Endothelial cell (in vitro differentiated cells): ENCODE measurements at regions not wholly inside any gene's neighbourhood (a gene's known extent, or its start where the extent isn't known, plus 50 kb on each side); places are given as distances from the start of the nearest gene placed in this dataset.
"Not testable (repeated sequence)": the region's sequence is repeated elsewhere in the genome, so short reads cannot be mapped to it uniquely, and the experiment has no call there.

Source experiments
- DNase-seq: peaks from one replicate; pipeline ENCODE4 v3.0.0; 2021; ENCODE audit warnings: low spot score
- H3K27ac Mint-ChIP-seq: one replicate; pipeline ENCODE4 v1.8.0; 2021; ENCODE audit warnings: mixed read lengths, inconsistent platforms; ENCODE audit not compliant: unreplicated experiment
- H3K27me3 Mint-ChIP-seq: one replicate; pipeline ENCODE4 v1.8.0; 2021; ENCODE audit warnings: mild to moderate bottlenecking, moderate library complexity, mixed read lengths, inconsistent platforms; ENCODE audit not compliant: unreplicated experiment
- H3K36me3 Mint-ChIP-seq: one replicate; pipeline ENCODE4 v1.8.0; 2021; ENCODE audit warnings: mild to moderate bottlenecking, low read depth, mixed read lengths, inconsistent platforms; ENCODE audit not compliant: unreplicated experiment
- H3K4me1 Mint-ChIP-seq: one replicate; pipeline ENCODE4 v1.8.0; 2021; ENCODE audit warnings: mild to moderate bottlenecking, mixed read lengths, inconsistent platforms; ENCODE audit not compliant: unreplicated experiment
- H3K4me3 Mint-ChIP-seq: one replicate; pipeline ENCODE4 v1.8.0; 2021; ENCODE audit warnings: mild to moderate bottlenecking, mixed read lengths, inconsistent platforms; ENCODE audit not compliant: unreplicated experiment
- H3K9me3 Mint-ChIP-seq: one replicate; pipeline ENCODE4 v1.8.0; 2021; ENCODE audit warnings: mixed read lengths, inconsistent platforms; ENCODE audit not compliant: unreplicated experiment
- TF ChIP-seq, protein P1 (sequence below): fragments of 200-600 bp; sonication (generic); IDR thresholded peaks from one replicate; pipeline ENCODE4 v1.5.0; 2021; ENCODE audit warnings: antibody characterized with exemption; ENCODE audit not compliant: unreplicated experiment

DNA sequence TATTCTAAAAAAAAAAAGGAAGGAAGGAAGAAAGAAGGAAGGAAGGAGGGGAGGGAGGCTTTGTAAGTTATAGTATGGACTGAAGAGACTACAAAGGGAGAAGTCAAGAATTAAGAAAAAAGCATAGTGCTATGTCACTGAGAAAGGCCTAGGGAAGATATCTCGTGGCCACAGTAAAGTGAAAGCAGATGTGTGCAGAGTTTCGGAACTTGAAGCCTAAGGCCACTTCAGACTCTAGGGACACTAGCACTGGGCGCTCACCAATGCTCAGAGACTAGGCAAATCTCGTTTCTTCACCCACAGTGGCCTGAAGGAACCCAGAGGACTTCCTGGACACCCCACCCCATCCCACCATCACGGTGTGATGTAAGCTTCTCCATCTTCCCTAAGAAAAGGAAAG lies 181.4 kb upstream of the TRPM3 start:
- H3K4me1 Mint-ChIP-seq, result no peaks in the 10 kb centered on the region
- no peak overlapping the region for H3K27ac Mint-ChIP-seq
- H3K27me3 Mint-ChIP-seq, result no peaks in the 10 kb centered on the region
- no peaks in the 10 kb centered on the region for H3K9me3 Mint-ChIP-seq
- H3K4me3 Mint-ChIP-seq, result no peak overlapping the region
- TF ChIP-seq, protein P1, sequence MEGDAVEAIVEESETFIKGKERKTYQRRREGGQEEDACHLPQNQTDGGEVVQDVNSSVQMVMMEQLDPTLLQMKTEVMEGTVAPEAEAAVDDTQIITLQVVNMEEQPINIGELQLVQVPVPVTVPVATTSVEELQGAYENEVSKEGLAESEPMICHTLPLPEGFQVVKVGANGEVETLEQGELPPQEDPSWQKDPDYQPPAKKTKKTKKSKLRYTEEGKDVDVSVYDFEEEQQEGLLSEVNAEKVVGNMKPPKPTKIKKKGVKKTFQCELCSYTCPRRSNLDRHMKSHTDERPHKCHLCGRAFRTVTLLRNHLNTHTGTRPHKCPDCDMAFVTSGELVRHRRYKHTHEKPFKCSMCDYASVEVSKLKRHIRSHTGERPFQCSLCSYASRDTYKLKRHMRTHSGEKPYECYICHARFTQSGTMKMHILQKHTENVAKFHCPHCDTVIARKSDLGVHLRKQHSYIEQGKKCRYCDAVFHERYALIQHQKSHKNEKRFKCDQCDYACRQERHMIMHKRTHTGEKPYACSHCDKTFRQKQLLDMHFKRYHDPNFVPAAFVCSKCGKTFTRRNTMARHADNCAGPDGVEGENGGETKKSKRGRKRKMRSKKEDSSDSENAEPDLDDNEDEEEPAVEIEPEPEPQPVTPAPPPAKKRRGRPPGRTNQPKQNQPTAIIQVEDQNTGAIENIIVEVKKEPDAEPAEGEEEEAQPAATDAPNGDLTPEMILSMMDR, result no peak
- no peaks in the 10 kb centered on the region for H3K36me3 Mint-ChIP-seq
- DNase-seq, result no peak

- Mint-ChIP-seq H3K4me1 (no peaks in the 10 kb centered on the region), H3K9me3 (no peaks in the 10 kb centered on the region), H3K4me3 (no peak overlapping the region), H3K27me3 (no peaks in the 10 kb centered on the region), H3K27ac (no peak overlapping the region), H3K36me3 (no peaks in the 10 kb centered on the region)
- TF ChIP-seq, protein P1, result no peak
- DNase-seq, result no peak
Observed at GRCh38 chr9:71295928-71296327, 174.5 kb upstream of the TRPM3 start.

GRCh38 chr9:71286146-71286545 lies 164.7 kb upstream of the TRPM3 start:
- H3K4me3 Mint-ChIP-seq, result no peak overlapping the region
- peaks cover 17% of the 10 kb centered on the region for H3K4me1 Mint-ChIP-seq
- TF ChIP-seq, protein P1, result no peak
- DNase-seq, result no peak
- H3K27me3 Mint-ChIP-seq, result no peaks in the 10 kb centered on the region
- H3K27ac Mint-ChIP-seq, result peak overlapping the region; percentile 28
- no peaks in the 10 kb centered on the region for H3K9me3 Mint-ChIP-seq
- H3K36me3 Mint-ChIP-seq, result no peaks in the 10 kb centered on the region

GRCh38 chr9:71285191-71285656 lies 163.8 kb upstream of the TRPM3 start:
- no peaks in the 10 kb centered on the region for H3K27me3 Mint-ChIP-seq
- DNase-seq, result peak; percentile 68
- TF ChIP-seq, protein P1, result peak; percentile 94

GRCh38 chr9:71282116-71282515 lies 160.7 kb upstream of the TRPM3 start:
- not testable (repeated sequence) for H3K4me3 Mint-ChIP-seq, DNase-seq, H3K36me3 Mint-ChIP-seq, H3K27ac Mint-ChIP-seq, H3K9me3 Mint-ChIP-seq, H3K27me3 Mint-ChIP-seq
- peaks cover 17% of the 10 kb centered on the region for H3K4me1 Mint-ChIP-seq

More at GRCh38 chr9:71285191-71285656, 163.8 kb upstream of the TRPM3 start:
- Mint-ChIP-seq H3K4me3 (no peak overlapping the region), H3K36me3 (no peaks in the 10 kb centered on the region), H3K9me3 (no peaks in the 10 kb centered on the region), H3K27ac (peak overlapping the region; percentile 87), H3K4me1 (peaks cover 17% of the 10 kb centered on the region)
